ENCODE measurements at regions not wholly inside any gene's neighbourhood (a gene's known extent, or its start where the extent isn't known, plus 50 kb on each side); places are given as distances from the start of the nearest gene placed in this dataset.
"Not testable (repeated sequence)": the region's sequence is repeated elsewhere in the genome, so short reads cannot be mapped to it uniquely, and the experiment has no call there.

GRCh38 chr6:141056945-141057625 is 1075.6 kb upstream of the GJE1 start:
- Histone ChIP-seq H3K27me3 (ENCODE audit: insufficient read depth, insufficient read length) (no peaks in the 10 kb centered on the region), H3K36me3 (ENCODE audit: insufficient read depth, insufficient read length, low read length) (no peaks in the 10 kb centered on the region), H3K4me3 (ENCODE audit: insufficient read length, low read depth) (no peak overlapping the region), H3K9me3 (ENCODE audit: insufficient read depth, low read length) (no peaks in the 10 kb centered on the region), H3K4me1 (ENCODE audit: insufficient read depth, insufficient read length) (no peaks in the 10 kb centered on the region), H3K9ac (ENCODE audit: insufficient read length, low read depth) (no peak overlapping the region)
- no peak for DNase-seq (ENCODE audit: low read depth, low spot score)
- TF ChIP-seq YY1 (IDR thresholded peaks at IDR 0.05; ENCODE audit: insufficient read depth, insufficient read length) (no peak), SUZ12 (IDR thresholded peaks at IDR 0.05; ENCODE audit: extremely low read depth, insufficient read depth, insufficient read length) (no peak), ZNF274 (IDR thresholded peaks at IDR 0.05; ENCODE audit: low read depth, low read length) (no peak)

DNA sequence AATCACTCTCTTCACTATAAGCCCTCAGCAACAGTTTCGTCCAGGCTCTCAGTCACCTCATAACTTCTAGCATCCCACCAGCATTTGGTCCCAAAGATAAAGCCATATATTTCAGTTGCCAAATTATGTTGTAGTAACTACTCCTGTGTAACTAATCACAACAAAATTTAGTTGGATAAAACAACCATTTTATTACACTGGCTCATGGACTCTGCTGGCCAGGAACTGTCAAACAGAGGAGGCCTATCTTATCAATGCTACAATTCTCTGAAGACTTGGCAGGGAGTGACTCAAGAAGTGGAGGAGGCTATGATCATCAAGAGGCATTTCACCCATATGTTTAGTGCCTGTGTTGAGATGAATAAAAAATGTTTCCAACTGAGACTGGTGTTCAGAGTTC is 1082.3 kb upstream of the GJE1 start:
- Histone ChIP-seq H3K9me3 (ENCODE audit: insufficient read depth, low read length) (no peaks in the 10 kb centered on the region), H3K4me3 (ENCODE audit: insufficient read length, low read depth) (no peak overlapping the region), H3K4me1 (ENCODE audit: insufficient read depth, insufficient read length) (no peaks in the 10 kb centered on the region), H3K36me3 (ENCODE audit: insufficient read depth, insufficient read length, low read length) (no peaks in the 10 kb centered on the region), H3K27me3 (ENCODE audit: insufficient read depth, insufficient read length) (no peaks in the 10 kb centered on the region), H3K9ac (ENCODE audit: insufficient read length, low read depth) (no peak overlapping the region)
- no peak for DNase-seq (ENCODE audit: low read depth, low spot score)
- no peak for TF ChIP-seq SUZ12 (IDR thresholded peaks at IDR 0.05; ENCODE audit: extremely low read depth, insufficient read depth, insufficient read length)
- no peak for TF ChIP-seq YY1 (IDR thresholded peaks at IDR 0.05; ENCODE audit: insufficient read depth, insufficient read length)
- no peak for TF ChIP-seq ZNF274 (IDR thresholded peaks at IDR 0.05; ENCODE audit: low read depth, low read length)

GRCh38 chr6:141048451-141048850 is 1084.3 kb upstream of the GJE1 start:
- no peaks in the 10 kb centered on the region for H3K4me1 ChIP-seq (ENCODE audit: insufficient read depth, insufficient read length)
- no peaks in the 10 kb centered on the region for H3K36me3 ChIP-seq (ENCODE audit: insufficient read depth, insufficient read length, low read length)
- H3K9ac ChIP-seq (ENCODE audit: insufficient read length, low read depth) = no peak overlapping the region
- no peaks in the 10 kb centered on the region for H3K9me3 ChIP-seq (ENCODE audit: insufficient read depth, low read length)
- DNase-seq (ENCODE audit: low read depth, low spot score) = no peak
- H3K27me3 ChIP-seq (ENCODE audit: insufficient read depth, insufficient read length) = no peaks in the 10 kb centered on the region
- TF ChIP-seq ZNF274 (IDR thresholded peaks at IDR 0.05; ENCODE audit: low read depth, low read length) (no peak), SUZ12 (IDR thresholded peaks at IDR 0.05; ENCODE audit: extremely low read depth, insufficient read depth, insufficient read length) (no peak), YY1 (IDR thresholded peaks at IDR 0.05; ENCODE audit: insufficient read depth, insufficient read length) (no peak)
- no peak overlapping the region for H3K4me3 ChIP-seq (ENCODE audit: insufficient read length, low read depth)

GRCh38 chr6:141046496-141046895 is 1086.2 kb upstream of the GJE1 start:
- not testable (repeated sequence) for H3K36me3 ChIP-seq (ENCODE audit: insufficient read depth, insufficient read length, low read length); H3K4me1 ChIP-seq (ENCODE audit: insufficient read depth, insufficient read length); DNase-seq (ENCODE audit: low read depth, low spot score); H3K9ac ChIP-seq (ENCODE audit: insufficient read length, low read depth); H3K9me3 ChIP-seq (ENCODE audit: insufficient read depth, low read length); H3K27me3 ChIP-seq (ENCODE audit: insufficient read depth, insufficient read length); H3K4me3 ChIP-seq (ENCODE audit: insufficient read length, low read depth)

GRCh38 chr6:141041596-141042087 is 1091.1 kb upstream of the GJE1 start:
- Histone ChIP-seq H3K9ac (ENCODE audit: insufficient read length, low read depth) (no peak overlapping the region), H3K4me3 (ENCODE audit: insufficient read length, low read depth) (no peak overlapping the region), H3K4me1 (ENCODE audit: insufficient read depth, insufficient read length) (no peaks in the 10 kb centered on the region), H3K9me3 (ENCODE audit: insufficient read depth, low read length) (peaks cover 11% of the 10 kb centered on the region; the same call in 1 of the 2 replicates), H3K27me3 (ENCODE audit: insufficient read depth, insufficient read length) (no peaks in the 10 kb centered on the region), H3K36me3 (ENCODE audit: insufficient read depth, insufficient read length, low read length) (no peaks in the 10 kb centered on the region)
- TF ChIP-seq YY1 (IDR thresholded peaks at IDR 0.05; ENCODE audit: insufficient read depth, insufficient read length) = no peak
- no peak for TF ChIP-seq SUZ12 (IDR thresholded peaks at IDR 0.05; ENCODE audit: extremely low read depth, insufficient read depth, insufficient read length)
- TF ChIP-seq ZNF274 (IDR thresholded peaks at IDR 0.05; ENCODE audit: low read depth, low read length) = no peak
- DNase-seq (ENCODE audit: low read depth, low spot score) = no peak

DNA sequence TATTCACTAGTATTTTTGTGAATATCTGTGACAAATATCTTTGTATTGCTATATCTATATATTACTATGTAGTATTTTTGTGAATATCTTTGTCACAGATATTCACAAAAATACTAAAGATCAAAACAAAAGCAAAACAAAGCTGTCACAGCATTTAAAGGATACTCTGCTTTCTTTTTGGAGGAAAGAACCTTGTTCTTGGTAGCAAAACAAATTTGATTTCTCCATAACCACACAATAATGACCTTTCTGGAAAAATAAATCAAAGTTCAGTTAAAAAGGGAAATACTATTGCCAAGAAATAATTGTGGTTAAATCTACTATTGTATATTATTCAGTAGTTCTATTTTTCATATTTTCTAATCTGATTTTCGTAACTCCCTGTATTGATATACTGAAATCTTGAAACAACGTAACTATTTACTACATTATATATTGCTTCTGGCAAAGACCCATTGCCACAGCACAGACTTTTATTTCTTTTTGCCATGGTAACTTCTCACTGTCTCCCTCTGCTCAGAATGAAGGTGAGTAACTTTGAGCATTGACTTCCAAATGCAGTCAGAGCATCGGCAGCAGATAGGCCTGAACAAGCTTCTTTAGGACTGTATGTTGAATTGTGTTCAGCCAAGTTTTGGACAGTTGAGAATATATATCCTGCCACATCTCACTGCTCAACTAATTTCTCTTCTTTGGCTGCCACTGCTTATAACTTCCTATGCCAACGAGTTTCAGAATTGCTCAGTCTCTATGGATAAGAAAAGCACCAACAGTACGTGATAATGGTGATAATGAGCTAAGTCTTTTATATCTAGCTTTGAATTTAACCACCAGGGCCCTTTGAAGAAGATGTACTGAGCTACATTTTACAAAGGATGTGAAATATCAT is 1097.2 kb upstream of the GJE1 start:
- no peak for DNase-seq (ENCODE audit: low read depth, low spot score)
- no peak overlapping the region for H3K9ac ChIP-seq (ENCODE audit: insufficient read length, low read depth)
- H3K27me3 ChIP-seq (ENCODE audit: insufficient read depth, insufficient read length) = no peaks in the 10 kb centered on the region
- no peaks in the 10 kb centered on the region for H3K36me3 ChIP-seq (ENCODE audit: insufficient read depth, insufficient read length, low read length)
- H3K4me3 ChIP-seq (ENCODE audit: insufficient read length, low read depth) = no peak overlapping the region
- H3K9me3 ChIP-seq (ENCODE audit: insufficient read depth, low read length) = no peaks in the 10 kb centered on the region
- no peaks in the 10 kb centered on the region for H3K4me1 ChIP-seq (ENCODE audit: insufficient read depth, insufficient read length)
- TF ChIP-seq YY1 (IDR thresholded peaks at IDR 0.05; ENCODE audit: insufficient read depth, insufficient read length) = no peak
- no peak for TF ChIP-seq ZNF274 (IDR thresholded peaks at IDR 0.05; ENCODE audit: low read depth, low read length)
- no peak for TF ChIP-seq SUZ12 (IDR thresholded peaks at IDR 0.05; ENCODE audit: extremely low read depth, insufficient read depth, insufficient read length)

DNA sequence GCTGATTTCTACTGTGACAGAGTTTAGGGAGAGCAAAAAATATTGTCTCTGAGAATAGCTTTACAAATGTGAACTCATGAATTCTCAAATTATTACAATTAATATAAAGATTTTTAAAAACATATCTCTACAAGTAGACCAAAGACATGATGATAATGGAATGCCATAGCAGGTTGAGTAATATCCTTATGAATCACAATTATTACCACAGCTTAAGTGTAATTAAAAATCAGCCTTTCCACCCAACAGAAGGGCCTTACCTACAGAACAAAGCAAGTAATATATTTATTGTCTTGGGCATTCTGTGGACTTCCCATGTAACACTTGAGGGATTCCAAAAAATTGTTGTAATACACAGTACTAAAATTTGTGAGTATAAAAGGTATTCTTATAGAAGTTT is 1099.6 kb upstream of the GJE1 start:
- DNase-seq (ENCODE audit: low read depth, low spot score) = no peak
- H3K36me3 ChIP-seq (ENCODE audit: insufficient read depth, insufficient read length, low read length) = no peaks in the 10 kb centered on the region
- no peak overlapping the region for H3K4me3 ChIP-seq (ENCODE audit: insufficient read length, low read depth)
- H3K27me3 ChIP-seq (ENCODE audit: insufficient read depth, insufficient read length) = no peaks in the 10 kb centered on the region
- TF ChIP-seq YY1 (IDR thresholded peaks at IDR 0.05; ENCODE audit: insufficient read depth, insufficient read length) = no peak
- no peak for TF ChIP-seq SUZ12 (IDR thresholded peaks at IDR 0.05; ENCODE audit: extremely low read depth, insufficient read depth, insufficient read length)
- no peak for TF ChIP-seq ZNF274 (IDR thresholded peaks at IDR 0.05; ENCODE audit: low read depth, low read length)
- no peaks in the 10 kb centered on the region for H3K4me1 ChIP-seq (ENCODE audit: insufficient read depth, insufficient read length)
- no peaks in the 10 kb centered on the region for H3K9me3 ChIP-seq (ENCODE audit: insufficient read depth, low read length)
- no peak overlapping the region for H3K9ac ChIP-seq (ENCODE audit: insufficient read length, low read depth)
